Stimulated activated CD4-positive, alpha-beta T cell treated with anti-CD3 and anti-CD28 coated beads, Interleukin-15, amount 100 ng/mL, for 1 hour (primary cell): ENCODE measurements at regions not wholly inside any gene's neighbourhood (a gene's known extent, or its start where the extent isn't known, plus 50 kb on each side); places are given as distances from the start of the nearest gene placed in this dataset.

Experiments
- DNase-seq, 2 donors: peaks; one replicate each; pipeline ENCODE4 v3.0.0-alpha.2; 2020; ENCODE audit warnings: low read depth in 1 of 2, low spot score in 1 of 2

- DNase-seq: no peak
These were observed 128.2 kb downstream of the CPEB2 start for GRCh38 chr4:15130441-15130840.

- DNase-seq: no peak
These were observed 129.3 kb downstream of the CPEB2 start for GRCh38 chr4:15131551-15131950.

- DNase-seq: no peak
These were observed 130.5 kb downstream of the CPEB2 start for GRCh38 chr4:15132739-15133138.

- no peak for DNase-seq
These were observed 137.3 kb downstream of the CPEB2 start for GRCh38 chr4:15139599-15139998.

- no peak for DNase-seq
These were observed 139.9 kb downstream of the CPEB2 start for GRCh38 chr4:15142201-15142600.

GRCh38 chr4:15143551-15143950 lies 141.3 kb downstream of the CPEB2 start:
- no peak for DNase-seq

- DNase-seq: no peak
These were observed 142.1 kb downstream of the CPEB2 start for GRCh38 chr4:15144249-15144966.

GRCh38 chr4:15144967-15145295 lies 142.7 kb downstream of the CPEB2 start:
- no peak for DNase-seq

GRCh38 chr4:15145709-15146108 lies 143.4 kb downstream of the CPEB2 start:
- DNase-seq: no peak

- DNase-seq: no peak
These were observed 145.4 kb downstream of the CPEB2 start for GRCh38 chr4:15147714-15148113.

GRCh38 chr4:15148199-15148598 lies 145.9 kb downstream of the CPEB2 start:
- DNase-seq: no peak

GRCh38 chr4:15148691-15149090 lies 146.4 kb downstream of the CPEB2 start:
- DNase-seq: no peak

GRCh38 chr4:15149234-15149838 lies 147.1 kb downstream of the CPEB2 start:
- no peak for DNase-seq

- DNase-seq: no peak
These were observed 147.7 kb downstream of the CPEB2 start for GRCh38 chr4:15149839-15150592.

GRCh38 chr4:15150631-15151030 lies 148.3 kb downstream of the CPEB2 start:
- no peak for DNase-seq

- no peak for DNase-seq
These were observed 148.8 kb downstream of the CPEB2 start for GRCh38 chr4:15151033-15151432.

GRCh38 chr4:15153662-15154061 lies 151.4 kb downstream of the CPEB2 start:
- DNase-seq: no peak

- DNase-seq: no peak
These were observed 156.3 kb downstream of the CPEB2 start for GRCh38 chr4:15158406-15159091.

GRCh38 chr4:15159477-15160019 lies 157.3 kb downstream of the CPEB2 start:
- DNase-seq: no peak

- DNase-seq: no peak
These were observed 159.2 kb downstream of the CPEB2 start for GRCh38 chr4:15161439-15161838.

- no peak for DNase-seq
These were observed 159.8 kb downstream of the CPEB2 start for GRCh38 chr4:15162046-15162445.
